Keratinocyte (primary cell): ENCODE measurements at regions not wholly inside any gene's neighbourhood (a gene's known extent, or its start where the extent isn't known, plus 50 kb on each side); places are given as distances from the start of the nearest gene placed in this dataset.

ENCODE experiments used
- DNase-seq: peaks from one replicate; pipeline ENCODE4 v3.0.0-alpha.2; 2011; ENCODE audit warnings: low read depth, missing footprints, low spot score
- FAIRE-seq: peaks from 2 replicates; lab custom pipeline; 2011; peaks lifted over from hg19 to GRCh38; lab: Jason Lieb, UNC
- H2AFZ ChIP-seq: 2 replicates; pipeline ENCODE4 v1.6.0; 2012; ENCODE audit warnings: low read length, control low read depth, inconsistent platforms; ENCODE audit not compliant: control insufficient read depth
- H3K27ac ChIP-seq: 2 replicates; pipeline ENCODE4 v1.5.1; 2011; ENCODE audit warnings: low read length; ENCODE audit not compliant: control insufficient read depth, insufficient read depth
- H3K27me3 ChIP-seq: 3 replicates; pipeline ENCODE4 v1.6.0; 2011; ENCODE audit warnings: low read length; ENCODE audit not compliant: control insufficient read depth, insufficient read depth; ENCODE audit errors: extremely low read depth
- H3K36me3 ChIP-seq, 2 experiments: 2 replicates in 1 of 2; 3 replicates in 1 of 2; pipeline ENCODE4 v1.5.1; 2011; ENCODE audit warnings: low read length in 2 of 2, mild to moderate bottlenecking in 1 of 2; ENCODE audit not compliant: control insufficient read depth in 2 of 2, insufficient read depth in 2 of 2; ENCODE audit errors: extremely low read depth in 1 of 2
- H3K4me1 ChIP-seq: 3 replicates; pipeline ENCODE4 v1.5.1; 2011; ENCODE audit warnings: low read length; ENCODE audit not compliant: control insufficient read depth, insufficient read depth; ENCODE audit errors: extremely low read depth
- H3K4me2 ChIP-seq: 3 replicates; pipeline ENCODE4 v1.6.0; 2011; ENCODE audit warnings: low read depth, low read length; ENCODE audit not compliant: control insufficient read depth, insufficient read depth; ENCODE audit errors: extremely low read depth
- H3K4me3 ChIP-seq, 3 experiments: fragments of 200-600 bp in 1 of 3; sonication (generic) in 1 of 3; 2 replicates in 2 of 3; 3 replicates in 1 of 3; pipeline ENCODE4 v1.5.1; 2011 to 2016; ENCODE audit warnings: low read length in 3 of 3, mild to moderate bottlenecking in 3 of 3, control low read depth in 2 of 3, inconsistent platforms in 1 of 3, low read depth in 1 of 3, mixed read lengths in 1 of 3, mixed run types in 1 of 3, moderate library complexity in 1 of 3; ENCODE audit not compliant: control insufficient read depth in 2 of 3, insufficient read depth in 2 of 3; ENCODE audit errors: extremely low read depth in 1 of 3
- H3K79me2 ChIP-seq: 2 replicates; pipeline ENCODE4 v1.6.0; 2012; ENCODE audit warnings: low read length; ENCODE audit not compliant: control insufficient read depth, insufficient read depth
- H3K9ac ChIP-seq: 3 replicates; pipeline ENCODE4 v1.6.0; 2011; ENCODE audit warnings: low read length; ENCODE audit not compliant: control insufficient read depth, insufficient read depth; ENCODE audit errors: extremely low read depth
- H3K9me1 ChIP-seq: 3 replicates; pipeline ENCODE4 v1.6.0; 2011; ENCODE audit warnings: low read length; ENCODE audit not compliant: control insufficient read depth, insufficient read depth; ENCODE audit errors: extremely low read depth
- H3K9me3 ChIP-seq: 2 replicates; pipeline ENCODE4 v1.5.1; 2012; ENCODE audit warnings: low read depth, low read length; ENCODE audit not compliant: control insufficient read depth
- H4K20me1 ChIP-seq: 3 replicates; pipeline ENCODE4 v1.6.0; 2011; ENCODE audit warnings: low read length; ENCODE audit not compliant: control insufficient read depth, insufficient read depth; ENCODE audit errors: extremely low read depth
- CTCF ChIP-seq, 3 experiments: IDR thresholded peaks in 1 of 3; conservative IDR thresholded peaks in 1 of 3; optimal IDR thresholded peaks in 1 of 3; 2 replicates in 2 of 3; 3 replicates in 1 of 3; pipeline versions ENCODE3 to v1.5.1; 2011; ENCODE audit warnings: low read length in 3 of 3, mild to moderate bottlenecking in 3 of 3, moderate library complexity in 2 of 3, control low read depth in 1 of 3, inconsistent platforms in 1 of 3; ENCODE audit not compliant: insufficient read depth in 2 of 3; ENCODE audit errors: extremely low read depth in 1 of 3
- EZH2 ChIP-seq: IDR thresholded peaks from one replicate; pipeline ENCODE4 v1.6.1; 2012; ENCODE audit warnings: inconsistent platforms, mild to moderate bottlenecking, low read length, moderate library complexity
- dilution Hi-C: fragments of 300-500 bp; cut with MboI; formaldehyde crosslinking; loops from one replicate; pipeline ENCODE4 v1.7.0; 2020; ENCODE audit warnings: low sequenced_read_pairs; ENCODE audit not compliant: extremely low pct_ligation_motif_present

- TF ChIP-seq EZH2 (no peak), CTCF (optimal IDR thresholded peaks at IDR 0.05 in 1 of 3, IDR thresholded peaks at IDR 0.05 in 1 of 3, conservative IDR thresholded peaks at IDR 0.05 in 1 of 3; ENCODE audit: extremely low read depth in 1 of 3, insufficient read depth in 2 of 3, low read length in 3 of 3) (no peak)
- dilution Hi-C loops, result no loop called here
These were observed 208.5 kb downstream of the GPR37 start for GRCh38 chr7:124557101-124557500.

GRCh38 chr7:124553502-124553901 lies 212.1 kb downstream of the GPR37 start:
- dilution Hi-C loops, result no loop called here
- TF ChIP-seq EZH2 (no peak), CTCF (optimal IDR thresholded peaks at IDR 0.05 in 1 of 3, IDR thresholded peaks at IDR 0.05 in 1 of 3, conservative IDR thresholded peaks at IDR 0.05 in 1 of 3; ENCODE audit: extremely low read depth in 1 of 3, insufficient read depth in 2 of 3, low read length in 3 of 3) (no peak)
- H3K4me2 ChIP-seq, result no peak overlapping the region
- DNase-seq (no peak), FAIRE-seq (no peak)
- H3K27ac ChIP-seq, result no peak overlapping the region
- no peaks in the 10 kb centered on the region for H4K20me1 ChIP-seq
- no peak overlapping the region for H3K9ac ChIP-seq
- H3K79me2 ChIP-seq, result no peaks in the 10 kb centered on the region
- no peaks in the 10 kb centered on the region for H3K9me3 ChIP-seq
- H3K4me3 ChIP-seq, result no peak overlapping the region
- no peaks in the 10 kb centered on the region for H3K27me3 ChIP-seq
- no peak overlapping the region for H2AFZ ChIP-seq
- no peaks in the 10 kb centered on the region for H3K36me3 ChIP-seq
- H3K9me1 ChIP-seq, result no peaks in the 10 kb centered on the region
- no peaks in the 10 kb centered on the region for H3K4me1 ChIP-seq

More at GRCh38 chr7:124557101-124557500, 208.5 kb downstream of the GPR37 start:
- H3K4me2 ChIP-seq, result no peak overlapping the region
- no peaks in the 10 kb centered on the region for H4K20me1 ChIP-seq
- no peak for DNase-seq
- H3K27ac ChIP-seq, result no peak overlapping the region
- no peak overlapping the region for H3K9ac ChIP-seq
- no peaks in the 10 kb centered on the region for H3K9me1 ChIP-seq
- H3K4me1 ChIP-seq, result no peaks in the 10 kb centered on the region
- no peaks in the 10 kb centered on the region for H3K79me2 ChIP-seq
- FAIRE-seq, result no peak
- no peaks in the 10 kb centered on the region for H3K9me3 ChIP-seq
- H3K4me3 ChIP-seq, result no peak overlapping the region
- H3K27me3 ChIP-seq, result no peaks in the 10 kb centered on the region
- H2AFZ ChIP-seq, result no peak overlapping the region
- H3K36me3 ChIP-seq, result no peaks in the 10 kb centered on the region
